ENCODE measurements at regions not wholly inside any gene's neighbourhood (a gene's known extent, or its start where the extent isn't known, plus 50 kb on each side); places are given as distances from the start of the nearest gene placed in this dataset.

DNA sequence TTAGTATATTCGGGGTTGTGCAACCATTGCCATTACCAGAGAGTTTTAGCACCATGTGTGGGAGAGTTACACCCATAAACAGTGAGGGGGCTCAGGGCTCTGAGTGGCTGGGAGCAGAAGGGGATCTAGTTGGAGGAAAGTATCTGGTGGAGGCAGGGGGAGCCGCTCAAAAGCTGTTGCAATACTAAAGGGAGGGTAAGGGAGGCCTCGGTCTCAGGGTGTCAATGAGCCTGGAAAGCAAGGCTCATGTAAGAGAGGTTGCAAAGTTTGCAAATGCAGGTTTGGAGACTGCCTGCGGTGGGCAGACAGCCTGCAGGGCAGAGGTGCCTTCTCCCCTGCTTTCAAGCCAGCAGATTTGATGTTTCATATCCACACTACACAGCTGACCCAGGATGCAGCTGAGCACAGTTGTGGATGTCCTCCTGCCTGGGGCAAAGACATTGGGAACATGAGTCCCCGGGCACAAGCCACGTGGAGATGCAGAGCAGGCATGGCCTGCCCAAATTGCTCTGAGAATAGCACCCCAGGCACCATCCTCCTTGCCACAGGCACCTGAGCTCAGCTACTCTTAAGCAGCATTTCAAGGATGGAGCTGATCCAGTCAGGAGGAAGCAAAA is 181.4 kb downstream of the TLE3 start:
- TF ChIP-seq NFIC (IDR thresholded peaks at IDR 0.05) (no peak), CREB1 (IDR thresholded peaks at IDR 0.05; ENCODE audit: low read depth) (no peak)
- TF ChIP-seq, protein P1, sequence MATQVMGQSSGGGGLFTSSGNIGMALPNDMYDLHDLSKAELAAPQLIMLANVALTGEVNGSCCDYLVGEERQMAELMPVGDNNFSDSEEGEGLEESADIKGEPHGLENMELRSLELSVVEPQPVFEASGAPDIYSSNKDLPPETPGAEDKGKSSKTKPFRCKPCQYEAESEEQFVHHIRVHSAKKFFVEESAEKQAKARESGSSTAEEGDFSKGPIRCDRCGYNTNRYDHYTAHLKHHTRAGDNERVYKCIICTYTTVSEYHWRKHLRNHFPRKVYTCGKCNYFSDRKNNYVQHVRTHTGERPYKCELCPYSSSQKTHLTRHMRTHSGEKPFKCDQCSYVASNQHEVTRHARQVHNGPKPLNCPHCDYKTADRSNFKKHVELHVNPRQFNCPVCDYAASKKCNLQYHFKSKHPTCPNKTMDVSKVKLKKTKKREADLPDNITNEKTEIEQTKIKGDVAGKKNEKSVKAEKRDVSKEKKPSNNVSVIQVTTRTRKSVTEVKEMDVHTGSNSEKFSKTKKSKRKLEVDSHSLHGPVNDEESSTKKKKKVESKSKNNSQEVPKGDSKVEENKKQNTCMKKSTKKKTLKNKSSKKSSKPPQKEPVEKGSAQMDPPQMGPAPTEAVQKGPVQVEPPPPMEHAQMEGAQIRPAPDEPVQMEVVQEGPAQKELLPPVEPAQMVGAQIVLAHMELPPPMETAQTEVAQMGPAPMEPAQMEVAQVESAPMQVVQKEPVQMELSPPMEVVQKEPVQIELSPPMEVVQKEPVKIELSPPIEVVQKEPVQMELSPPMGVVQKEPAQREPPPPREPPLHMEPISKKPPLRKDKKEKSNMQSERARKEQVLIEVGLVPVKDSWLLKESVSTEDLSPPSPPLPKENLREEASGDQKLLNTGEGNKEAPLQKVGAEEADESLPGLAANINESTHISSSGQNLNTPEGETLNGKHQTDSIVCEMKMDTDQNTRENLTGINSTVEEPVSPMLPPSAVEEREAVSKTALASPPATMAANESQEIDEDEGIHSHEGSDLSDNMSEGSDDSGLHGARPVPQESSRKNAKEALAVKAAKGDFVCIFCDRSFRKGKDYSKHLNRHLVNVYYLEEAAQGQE (IDR thresholded peaks at IDR 0.05; ENCODE audit: low read depth) = no peak

DNA sequence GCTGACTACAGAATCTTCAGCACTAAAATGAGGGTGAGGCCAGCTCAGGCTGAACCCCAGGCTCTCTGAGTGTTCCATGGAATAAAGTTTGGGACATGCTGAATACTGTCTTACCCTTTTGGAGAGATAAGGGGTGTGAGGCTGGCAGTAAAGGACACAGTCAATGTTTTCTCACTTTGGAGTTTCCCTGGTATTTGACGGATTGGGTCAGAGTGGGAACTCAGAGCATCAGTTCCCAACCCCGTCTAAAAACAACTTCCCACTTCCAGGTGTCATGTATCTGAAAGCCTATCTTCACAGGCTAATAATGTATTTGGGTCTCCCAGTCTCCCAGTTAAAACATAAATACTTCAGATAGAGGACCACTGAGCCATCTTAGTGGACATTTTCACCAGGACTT is 180.7 kb downstream of the TLE3 start:
- TF ChIP-seq, protein P1 (IDR thresholded peaks at IDR 0.05; ENCODE audit: low read depth) = no peak
- TF ChIP-seq, protein P2, sequence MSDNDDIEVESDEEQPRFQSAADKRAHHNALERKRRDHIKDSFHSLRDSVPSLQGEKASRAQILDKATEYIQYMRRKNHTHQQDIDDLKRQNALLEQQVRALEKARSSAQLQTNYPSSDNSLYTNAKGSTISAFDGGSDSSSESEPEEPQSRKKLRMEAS (IDR thresholded peaks at IDR 0.05) = no peak

DNA sequence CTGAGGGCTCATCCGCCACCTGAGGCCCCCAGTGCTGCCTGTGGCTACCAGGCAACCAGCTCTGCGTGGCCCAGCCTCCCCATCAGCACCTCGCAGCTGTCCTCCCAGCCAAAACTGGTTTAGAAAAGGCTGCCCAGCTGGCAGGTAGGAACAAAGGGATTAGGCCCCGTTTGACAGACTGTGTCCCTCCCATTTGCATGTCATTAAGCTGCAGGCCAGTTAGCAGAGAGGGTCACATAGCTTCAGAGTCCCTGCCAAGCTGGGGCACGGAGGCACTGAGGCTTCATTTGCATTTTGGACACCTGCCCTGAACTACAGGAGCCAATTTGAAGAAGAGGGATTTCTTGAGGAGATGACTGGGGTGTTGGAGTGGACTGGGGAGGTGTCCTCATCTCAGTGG is 177.9 kb downstream of the TLE3 start:
- TF ChIP-seq CEBPB (IDR thresholded peaks at IDR 0.05) (no peak), EP300 (IDR thresholded peaks at IDR 0.05; ENCODE audit: borderline replicate concordance) (no peak), TEAD4 (IDR thresholded peaks at IDR 0.05) (no peak), YY1 (IDR thresholded peaks at IDR 0.05; ENCODE audit: low read depth) (no peak), EGR1 (IDR thresholded peaks at IDR 0.05) (no peak), NFIC (IDR thresholded peaks at IDR 0.05) (no peak), TAF1 (IDR thresholded peaks at IDR 0.05; ENCODE audit: low read depth) (no peak)
- TF ChIP-seq, protein P1 (IDR thresholded peaks at IDR 0.05; ENCODE audit: low read depth) = no peak

DNA sequence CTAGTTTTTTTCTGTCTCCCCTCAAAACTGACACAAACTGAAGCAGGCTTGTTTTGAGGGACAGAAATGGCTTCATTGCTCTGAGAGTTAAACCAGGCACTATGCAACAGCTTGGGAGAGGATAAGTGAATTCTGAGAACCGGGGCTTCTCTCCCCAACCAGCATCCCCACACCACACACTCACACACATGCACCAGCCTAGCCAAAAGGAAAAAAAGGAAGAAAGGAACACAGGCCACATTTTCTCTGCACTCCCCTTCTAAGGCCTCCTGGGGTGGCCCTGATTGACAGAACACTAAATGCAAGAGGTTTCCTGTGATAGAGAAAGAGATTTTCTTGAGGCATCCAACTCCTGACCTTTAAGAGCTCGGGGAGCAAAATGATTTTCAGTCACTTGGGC is 177.5 kb downstream of the TLE3 start:
- TF ChIP-seq TAF1 (IDR thresholded peaks at IDR 0.05; ENCODE audit: low read depth) (no peak), ZBTB7A (IDR thresholded peaks at IDR 0.05; ENCODE audit: low read depth) (no peak), FOXM1 (IDR thresholded peaks at IDR 0.05; ENCODE audit: borderline replicate concordance, low read depth) (no peak), TCF12 (IDR thresholded peaks at IDR 0.05; ENCODE audit: low read depth) (no peak)
- TF ChIP-seq, protein P2 (IDR thresholded peaks at IDR 0.05) = no peak

DNA sequence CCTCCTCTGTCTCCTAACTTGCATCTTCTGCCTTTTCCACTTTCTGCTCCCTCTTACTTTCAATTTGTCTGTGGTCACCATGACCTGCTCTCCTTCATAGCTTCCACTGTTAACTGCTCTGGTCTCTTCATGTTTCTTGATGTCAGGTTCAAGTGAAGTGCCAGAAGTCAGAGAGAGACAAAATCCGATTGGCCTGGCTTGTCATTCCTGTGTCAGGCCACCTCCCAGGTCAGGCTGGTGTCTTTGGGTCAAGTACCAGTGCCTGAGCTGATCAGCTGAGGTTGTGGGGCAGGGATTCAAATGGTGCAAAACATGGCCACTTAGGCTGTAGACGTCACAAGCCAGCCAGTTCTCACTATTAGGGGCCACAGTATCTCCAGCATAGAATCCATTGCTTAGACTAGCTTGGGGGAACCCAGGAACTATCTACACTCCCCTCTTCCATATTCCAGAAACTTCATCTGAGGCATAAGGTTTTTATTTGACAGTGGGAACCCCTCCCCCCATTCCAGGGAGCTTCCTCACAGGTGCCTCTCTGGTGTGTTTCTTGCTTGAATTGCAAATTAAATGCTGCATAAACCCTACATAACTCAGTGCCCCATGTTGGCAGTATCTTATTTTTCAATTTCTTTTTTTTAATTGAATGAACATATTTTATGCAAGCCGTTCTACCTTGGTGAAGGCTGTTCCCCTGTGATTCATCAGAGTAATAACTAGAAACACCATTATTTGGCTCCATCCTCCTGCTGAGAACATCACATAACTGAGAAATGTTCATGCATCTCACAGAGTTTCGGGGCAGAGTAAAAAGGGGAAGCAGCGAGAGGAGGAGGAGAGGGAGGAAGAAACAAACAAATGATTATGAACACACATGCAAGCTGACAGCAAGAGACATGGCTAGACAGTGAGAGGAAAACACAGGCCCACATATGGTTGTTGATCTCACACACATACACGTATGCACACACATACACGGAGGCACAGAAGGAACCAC is 175.8 kb downstream of the TLE3 start:
- TF ChIP-seq EP300 (IDR thresholded peaks at IDR 0.05; ENCODE audit: borderline replicate concordance) (no peak), CREB1 (IDR thresholded peaks at IDR 0.05; ENCODE audit: low read depth) (no peak), TAF1 (IDR thresholded peaks at IDR 0.05; ENCODE audit: low read depth) (no peak), TCF12 (IDR thresholded peaks at IDR 0.05; ENCODE audit: low read depth) (no peak)

DNA sequence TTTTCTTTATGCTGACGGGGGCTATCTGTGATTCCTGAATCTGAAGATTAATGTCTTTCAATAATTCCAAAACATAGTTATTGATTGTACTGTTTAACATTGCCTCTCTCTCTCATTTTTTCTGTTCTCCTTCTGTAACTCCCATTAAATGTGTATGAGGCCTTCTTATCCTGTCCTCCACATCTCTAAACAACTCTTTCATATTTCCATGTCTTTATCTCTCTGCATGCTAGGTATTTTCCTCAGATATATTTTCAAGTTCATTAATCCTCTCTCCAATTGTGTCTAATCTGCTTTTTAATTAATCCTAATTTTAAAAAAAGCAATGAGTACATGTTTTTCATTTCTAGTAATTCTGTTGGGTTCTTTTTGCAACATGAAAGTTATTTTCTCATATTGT is 173.2 kb downstream of the TLE3 start:
- TF ChIP-seq YY1 (IDR thresholded peaks at IDR 0.05; ENCODE audit: low read depth) = no peak
- no peak for TF ChIP-seq NFIC (IDR thresholded peaks at IDR 0.05)
- no peak for TF ChIP-seq EGR1 (IDR thresholded peaks at IDR 0.05)
- no peak for TF ChIP-seq FOXM1 (IDR thresholded peaks at IDR 0.05; ENCODE audit: borderline replicate concordance, low read depth)
- TF ChIP-seq, protein P3, sequence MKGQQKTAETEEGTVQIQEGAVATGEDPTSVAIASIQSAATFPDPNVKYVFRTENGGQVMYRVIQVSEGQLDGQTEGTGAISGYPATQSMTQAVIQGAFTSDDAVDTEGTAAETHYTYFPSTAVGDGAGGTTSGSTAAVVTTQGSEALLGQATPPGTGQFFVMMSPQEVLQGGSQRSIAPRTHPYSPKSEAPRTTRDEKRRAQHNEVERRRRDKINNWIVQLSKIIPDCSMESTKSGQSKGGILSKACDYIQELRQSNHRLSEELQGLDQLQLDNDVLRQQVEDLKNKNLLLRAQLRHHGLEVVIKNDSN (IDR thresholded peaks at IDR 0.05) = no peak
- no peak for TF ChIP-seq ZBTB7A (IDR thresholded peaks at IDR 0.05; ENCODE audit: low read depth)
- no peak for TF ChIP-seq TEAD4 (IDR thresholded peaks at IDR 0.05)
- TF ChIP-seq TCF12 (IDR thresholded peaks at IDR 0.05; ENCODE audit: low read depth) = no peak
- TF ChIP-seq EP300 (IDR thresholded peaks at IDR 0.05; ENCODE audit: borderline replicate concordance) = no peak

All from Ishikawa (cell line).